HG02973 (cell line): ENCODE measurements at regions not wholly inside any gene's neighbourhood (a gene's known extent, or its start where the extent isn't known, plus 50 kb on each side); places are given as distances from the start of the nearest gene placed in this dataset.

Experiments
- ATAC-seq: cut with Tn5 transposase; IDR thresholded peaks from one replicate; pipeline ENCODE4 v1.9.1; 2021; ENCODE audit warnings: moderate library complexity; ENCODE audit not compliant: unreplicated experiment

- no peak for ATAC-seq
These were observed 168.9 kb downstream of the ERCC6L2 start for GRCh38 chr9:96044401-96044800.

- no peak for ATAC-seq
These were observed 165.3 kb downstream of the ERCC6L2 start for GRCh38 chr9:96040591-96041461.

GRCh38 chr9:96038914-96039313 lies 163.4 kb downstream of the ERCC6L2 start:
- no peak for ATAC-seq

GRCh38 chr9:96038271-96038670 lies 162.8 kb downstream of the ERCC6L2 start:
- ATAC-seq = no peak

- no peak for ATAC-seq
These were observed 159.1 kb downstream of the ERCC6L2 start for GRCh38 chr9:96034553-96035122.

GRCh38 chr9:96033896-96034295 lies 158.4 kb downstream of the ERCC6L2 start:
- ATAC-seq = no peak

- no peak for ATAC-seq
These were observed 156.5 kb downstream of the ERCC6L2 start for GRCh38 chr9:96031916-96032534.

- ATAC-seq = no peak
These were observed 155.9 kb downstream of the ERCC6L2 start for GRCh38 chr9:96031366-96031824.

- ATAC-seq = no peak
These were observed 154.4 kb downstream of the ERCC6L2 start for GRCh38 chr9:96029722-96030530.

- no peak for ATAC-seq
These were observed 152.0 kb downstream of the ERCC6L2 start for GRCh38 chr9:96027251-96028131.

GRCh38 chr9:96026655-96027213 lies 151.2 kb downstream of the ERCC6L2 start:
- ATAC-seq = no peak

- no peak for ATAC-seq
These were observed 150.6 kb downstream of the ERCC6L2 start for GRCh38 chr9:96025995-96026602.

- ATAC-seq = no peak
These were observed 148.0 kb downstream of the ERCC6L2 start for GRCh38 chr9:96023486-96023885.

GRCh38 chr9:96022445-96023051 lies 147.1 kb downstream of the ERCC6L2 start:
- ATAC-seq = no peak

GRCh38 chr9:96021551-96022444 lies 146.3 kb downstream of the ERCC6L2 start:
- ATAC-seq = no peak

GRCh38 chr9:96020792-96021550 lies 145.5 kb downstream of the ERCC6L2 start:
- no peak for ATAC-seq

GRCh38 chr9:96020300-96020791 lies 144.9 kb downstream of the ERCC6L2 start:
- no peak for ATAC-seq
